Uterus (tissue), 3 donors: ENCODE measurements at regions not wholly inside any gene's neighbourhood (a gene's known extent, or its start where the extent isn't known, plus 50 kb on each side); places are given as distances from the start of the nearest gene placed in this dataset.

Experiments
- DNase-seq, 2 donors: peaks; one replicate each; pipeline ENCODE4 v3.0.0-alpha.2; 2019 to 2020
- H3K27ac ChIP-seq, 2 donors: fragments of 200-600 bp; sonication (generic); 1 replicate in 1 of 2; 2 replicates in 1 of 2; pipeline ENCODE4 v1.5.1; 2016 to 2018
- H3K27me3 ChIP-seq, 2 donors: fragments of 200-600 bp; sonication (generic); one replicate each; pipeline ENCODE4 v1.5.1; 2018 to 2019; ENCODE audit warnings: control low read depth in 1 of 2
- H3K36me3 ChIP-seq, 2 donors: fragments of 200-600 bp; sonication (generic); one replicate each; pipeline ENCODE4 v1.5.1; 2019; ENCODE audit warnings: control low read depth in 1 of 2
- H3K4me1 ChIP-seq, 2 donors: fragments of 200-600 bp; sonication (generic); one replicate each; pipeline ENCODE4 v1.5.1; 2018 to 2019; ENCODE audit warnings: control low read depth in 1 of 2
- H3K4me3 ChIP-seq, 2 donors: fragments of 200-600 bp; sonication (generic); 1 replicate in 1 of 2; 2 replicates in 1 of 2; pipeline ENCODE4 v1.5.1; 2018 to 2019; ENCODE audit warnings: mild to moderate bottlenecking in 1 of 2
- H3K9me3 ChIP-seq, 2 donors: fragments of 200-600 bp; sonication (generic); one replicate each; pipeline ENCODE4 v1.5.1; 2019; ENCODE audit warnings: control low read depth in 1 of 2
- POLR2A ChIP-seq, 2 donors: fragments of 450-650 bp; IDR thresholded peaks; one replicate each; pipeline ENCODE4 v1.6.1; 2016; ENCODE audit warnings: antibody characterized with exemption in 2 of 2, mild to moderate bottlenecking in 1 of 2, moderate library complexity in 1 of 2
- intact Hi-C: fragments of 100-400 bp; cut with DNase I; formaldehyde crosslinking; loops from one replicate; pipeline ENCODE4 v1.15.1; 2023; ENCODE audit warnings: low total_unique reads
- TF ChIP-seq, protein P1 (sequence below), 4 experiments: fragments of 200-600 bp in 2 of 4; fragments of 450-650 bp in 2 of 4; sonication (generic) in 2 of 4; IDR thresholded peaks; one replicate each; pipeline ENCODE4 v1.5.1; 2016 to 2019; ENCODE audit warnings: antibody characterized with exemption in 4 of 4, mild to moderate bottlenecking in 2 of 4, moderate library complexity in 1 of 4
- donor health status: DM: yes; HTN: yes; CAD: no.

DNA sequence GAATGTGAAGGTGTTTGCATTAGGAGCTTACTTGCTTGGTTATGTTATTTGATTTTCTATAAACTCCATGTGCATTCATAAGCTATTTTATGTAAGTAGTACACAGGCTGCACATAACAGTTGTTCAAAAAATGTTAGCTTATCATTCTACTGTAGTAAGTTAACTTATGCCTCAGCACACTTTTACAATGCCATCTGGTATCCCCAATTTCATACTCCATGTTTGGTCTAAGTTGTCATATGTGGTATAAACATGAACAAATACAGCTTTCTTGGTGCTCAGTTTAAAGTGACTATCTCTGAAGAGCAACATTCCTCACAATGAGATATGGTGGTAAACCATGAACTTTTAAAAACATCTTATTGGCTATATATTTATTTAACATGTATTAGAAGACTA, 104.3 kb upstream of the LEF1 start:
- no peaks in the 10 kb centered on the region for H3K36me3 ChIP-seq
- no peak overlapping the region for H3K27ac ChIP-seq
- DNase-seq: no peak
- no peaks in the 10 kb centered on the region for H3K27me3 ChIP-seq
- intact Hi-C loops: no loop called here
- no peaks in the 10 kb centered on the region for H3K9me3 ChIP-seq
- no peaks in the 10 kb centered on the region for H3K4me1 ChIP-seq
- no peak overlapping the region for H3K4me3 ChIP-seq
- TF ChIP-seq, protein P1, sequence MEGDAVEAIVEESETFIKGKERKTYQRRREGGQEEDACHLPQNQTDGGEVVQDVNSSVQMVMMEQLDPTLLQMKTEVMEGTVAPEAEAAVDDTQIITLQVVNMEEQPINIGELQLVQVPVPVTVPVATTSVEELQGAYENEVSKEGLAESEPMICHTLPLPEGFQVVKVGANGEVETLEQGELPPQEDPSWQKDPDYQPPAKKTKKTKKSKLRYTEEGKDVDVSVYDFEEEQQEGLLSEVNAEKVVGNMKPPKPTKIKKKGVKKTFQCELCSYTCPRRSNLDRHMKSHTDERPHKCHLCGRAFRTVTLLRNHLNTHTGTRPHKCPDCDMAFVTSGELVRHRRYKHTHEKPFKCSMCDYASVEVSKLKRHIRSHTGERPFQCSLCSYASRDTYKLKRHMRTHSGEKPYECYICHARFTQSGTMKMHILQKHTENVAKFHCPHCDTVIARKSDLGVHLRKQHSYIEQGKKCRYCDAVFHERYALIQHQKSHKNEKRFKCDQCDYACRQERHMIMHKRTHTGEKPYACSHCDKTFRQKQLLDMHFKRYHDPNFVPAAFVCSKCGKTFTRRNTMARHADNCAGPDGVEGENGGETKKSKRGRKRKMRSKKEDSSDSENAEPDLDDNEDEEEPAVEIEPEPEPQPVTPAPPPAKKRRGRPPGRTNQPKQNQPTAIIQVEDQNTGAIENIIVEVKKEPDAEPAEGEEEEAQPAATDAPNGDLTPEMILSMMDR (IDR thresholded peaks at IDR 0.05): no peak
- TF ChIP-seq POLR2A (IDR thresholded peaks at IDR 0.05): no peak

DNA sequence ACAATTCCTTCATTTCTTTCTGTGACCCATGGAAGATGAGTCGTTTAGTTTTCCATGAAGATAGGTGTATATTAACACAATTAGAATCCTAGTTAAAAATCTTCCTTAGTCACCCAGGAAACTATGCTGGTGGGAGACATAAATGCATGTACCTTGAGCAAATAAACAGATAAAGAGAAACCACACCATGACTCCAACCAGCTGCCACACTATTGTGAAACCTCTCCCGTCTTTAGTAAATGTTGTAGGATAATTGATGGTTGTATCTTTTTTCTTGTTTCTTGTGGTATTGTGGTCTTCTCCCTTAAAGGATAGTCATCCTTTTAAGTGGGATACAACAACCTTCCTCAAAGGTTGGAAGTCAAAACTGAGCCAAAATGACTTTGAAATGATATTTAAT, 103.8 kb upstream of the LEF1 start:
- no peak for DNase-seq
- H3K4me3 ChIP-seq: no peak overlapping the region

DNA sequence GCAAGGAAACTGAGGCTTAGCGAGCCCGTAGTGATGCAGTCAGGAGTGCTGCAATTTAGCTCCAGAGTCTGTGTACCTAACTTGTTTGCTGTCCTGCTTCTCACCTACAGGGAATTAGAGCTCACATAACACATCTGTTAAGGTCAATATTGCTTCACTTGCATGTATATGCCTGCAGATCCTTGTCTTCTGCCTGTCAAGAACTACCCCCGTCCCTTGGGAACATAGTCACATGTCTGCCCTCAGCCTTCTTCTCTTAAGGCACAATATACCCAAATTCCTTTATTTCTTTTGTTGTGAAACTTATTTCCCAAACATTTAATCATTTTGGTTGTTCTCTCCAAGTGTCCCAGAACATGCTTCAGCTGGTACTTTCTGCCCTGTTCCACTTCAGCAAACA, 103.3 kb upstream of the LEF1 start:
- H3K27me3 ChIP-seq: no peaks in the 10 kb centered on the region
- intact Hi-C loops: no loop called here
- no peaks in the 10 kb centered on the region for H3K4me1 ChIP-seq
- DNase-seq: no peak
- no peaks in the 10 kb centered on the region for H3K36me3 ChIP-seq
- no peak overlapping the region for H3K27ac ChIP-seq
- TF ChIP-seq POLR2A (IDR thresholded peaks at IDR 0.05): no peak
- TF ChIP-seq, protein P1 (IDR thresholded peaks at IDR 0.05): no peak
- H3K9me3 ChIP-seq: no peaks in the 10 kb centered on the region
- no peak overlapping the region for H3K4me3 ChIP-seq

More for the DNA sequence above, 103.8 kb upstream of the LEF1 start:
- Histone ChIP-seq H3K27me3 (no peaks in the 10 kb centered on the region), H3K4me1 (no peaks in the 10 kb centered on the region), H3K27ac (no peak overlapping the region), H3K9me3 (no peaks in the 10 kb centered on the region), H3K36me3 (no peaks in the 10 kb centered on the region)
- TF ChIP-seq, protein P1 (IDR thresholded peaks at IDR 0.05): no peak
- no peak for TF ChIP-seq POLR2A (IDR thresholded peaks at IDR 0.05)
- intact Hi-C loops: no loop called here

DNA sequence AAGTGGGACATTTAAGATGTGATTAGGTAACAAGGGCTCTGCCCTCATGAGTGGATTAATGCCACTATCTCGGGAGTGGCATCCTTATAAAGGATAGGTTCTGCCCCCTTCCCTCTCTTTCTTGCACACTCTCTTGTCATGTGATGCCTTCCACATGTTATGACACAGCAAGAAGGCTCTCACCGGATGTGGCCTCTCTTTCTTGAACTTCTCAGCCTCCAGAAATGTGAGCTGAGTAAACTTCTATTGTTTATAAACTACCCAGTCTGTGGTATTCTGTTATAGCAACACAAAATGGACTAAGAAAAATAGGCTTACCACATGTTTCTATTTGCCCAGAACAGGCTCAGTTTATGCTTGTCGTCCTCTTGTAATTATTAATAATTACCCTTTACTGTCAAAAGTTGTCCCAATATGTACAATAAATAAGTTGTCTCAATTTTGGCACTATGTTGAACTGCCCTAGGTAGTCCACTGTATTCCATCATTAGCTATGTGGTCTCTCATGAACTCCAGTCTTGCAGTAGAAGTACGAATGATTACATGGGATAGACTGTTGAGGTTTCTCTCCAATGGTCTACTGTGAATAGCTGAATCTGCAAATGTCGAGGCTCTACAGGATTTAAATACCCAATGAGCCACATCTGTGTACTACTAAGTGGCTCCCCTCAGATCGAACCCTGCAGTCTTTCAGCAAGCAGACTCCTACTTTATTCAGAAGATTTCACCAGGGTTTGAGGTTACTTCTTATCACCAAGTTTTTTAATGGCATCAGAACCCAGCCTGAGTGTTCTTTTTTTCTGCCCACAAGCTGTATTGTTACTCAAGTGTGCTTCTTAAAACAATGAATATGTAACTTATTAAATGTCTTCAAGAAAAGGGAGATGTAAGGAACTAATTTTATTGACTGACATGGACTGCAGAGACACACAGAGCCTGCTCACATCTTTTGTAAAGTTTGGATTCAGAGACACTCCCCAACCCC, 102.0 kb upstream of the LEF1 start:
- H3K9me3 ChIP-seq: no peaks in the 10 kb centered on the region
- no peaks in the 10 kb centered on the region for H3K4me1 ChIP-seq
- TF ChIP-seq POLR2A (IDR thresholded peaks at IDR 0.05): no peak
- TF ChIP-seq, protein P1 (IDR thresholded peaks at IDR 0.05): no peak
- no peak overlapping the region for H3K4me3 ChIP-seq
- H3K27ac ChIP-seq: no peak overlapping the region
- no peak for DNase-seq
- intact Hi-C loops: no loop called here
- H3K27me3 ChIP-seq: no peaks in the 10 kb centered on the region
- H3K36me3 ChIP-seq: no peaks in the 10 kb centered on the region

DNA sequence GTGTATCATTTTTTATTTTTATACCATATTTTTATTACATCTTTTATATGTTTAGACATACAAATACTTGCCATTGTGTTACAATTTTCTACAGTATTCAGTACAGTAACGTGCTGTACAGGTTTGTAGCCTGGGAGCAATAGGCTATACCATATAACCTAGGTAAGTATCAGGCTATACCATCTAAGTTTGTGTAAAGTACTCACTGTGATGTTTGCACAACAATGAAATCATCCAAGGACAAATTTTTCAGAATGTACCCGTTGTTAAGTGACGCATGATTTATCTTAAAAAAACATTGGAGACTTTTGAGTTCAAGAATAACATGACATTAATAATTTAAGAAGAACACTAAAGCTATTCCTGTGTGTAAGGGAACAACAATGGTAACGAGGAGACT, 96.0 kb upstream of the LEF1 start:
- H3K36me3 ChIP-seq: no peaks in the 10 kb centered on the region
- no peak for DNase-seq
- TF ChIP-seq, protein P1 (IDR thresholded peaks at IDR 0.05): no peak
- TF ChIP-seq POLR2A (IDR thresholded peaks at IDR 0.05): no peak
- no peaks in the 10 kb centered on the region for H3K27me3 ChIP-seq
- no peak overlapping the region for H3K4me3 ChIP-seq
- intact Hi-C loops: no loop called here
- H3K9me3 ChIP-seq: no peaks in the 10 kb centered on the region
- no peak overlapping the region for H3K27ac ChIP-seq
- H3K4me1 ChIP-seq: no peaks in the 10 kb centered on the region
